Colonic mucosa (tissue), 4 donors: ENCODE measurements at regions not wholly inside any gene's neighbourhood (a gene's known extent, or its start where the extent isn't known, plus 50 kb on each side); places are given as distances from the start of the nearest gene placed in this dataset.

Source experiments
- DNase-seq: peaks from one replicate; pipeline ENCODE4 v3.0.0-alpha.2; 2020
- H3K27ac ChIP-seq: fragments of 200-600 bp; one replicate; pipeline ENCODE4 v1.8.0; 2021
- H3K27me3 ChIP-seq: fragments of 200-600 bp; one replicate; pipeline ENCODE4 v1.8.0; 2021
- H3K36me3 ChIP-seq: fragments of 200-600 bp; one replicate; pipeline ENCODE4 v1.8.0; 2021
- H3K4me1 ChIP-seq: fragments of 200-600 bp; one replicate; pipeline ENCODE4 v1.8.0; 2021; ENCODE audit warnings: mild to moderate bottlenecking
- H3K4me3 ChIP-seq: fragments of 200-600 bp; one replicate; pipeline ENCODE4 v1.8.0; 2021
- H3K9ac ChIP-seq, 2 donors: one replicate each; pipeline ENCODE4 v1.7.0; 2013; ENCODE audit warnings: control low read depth in 2 of 2, low read depth in 2 of 2, low read length in 2 of 2
- H3K9me3 ChIP-seq: fragments of 200-600 bp; one replicate; pipeline ENCODE4 v1.8.0; 2021
- intact Hi-C: fragments of 100-400 bp; cut with DNase I; formaldehyde crosslinking; loops from one replicate; pipeline ENCODE4 v1.14.1; 2022
- TF ChIP-seq, protein P1 (sequence below): fragments of 200-600 bp; IDR thresholded peaks from one replicate; pipeline ENCODE4 v1.8.0; 2022; ENCODE audit warnings: antibody characterized with exemption, mild to moderate bottlenecking
- donor health status: healthy.
- donor health status: DM: no; HTN: no; CAD: no.
- donor health status: DM: no; HTN: no; CAD: no.

DNA sequence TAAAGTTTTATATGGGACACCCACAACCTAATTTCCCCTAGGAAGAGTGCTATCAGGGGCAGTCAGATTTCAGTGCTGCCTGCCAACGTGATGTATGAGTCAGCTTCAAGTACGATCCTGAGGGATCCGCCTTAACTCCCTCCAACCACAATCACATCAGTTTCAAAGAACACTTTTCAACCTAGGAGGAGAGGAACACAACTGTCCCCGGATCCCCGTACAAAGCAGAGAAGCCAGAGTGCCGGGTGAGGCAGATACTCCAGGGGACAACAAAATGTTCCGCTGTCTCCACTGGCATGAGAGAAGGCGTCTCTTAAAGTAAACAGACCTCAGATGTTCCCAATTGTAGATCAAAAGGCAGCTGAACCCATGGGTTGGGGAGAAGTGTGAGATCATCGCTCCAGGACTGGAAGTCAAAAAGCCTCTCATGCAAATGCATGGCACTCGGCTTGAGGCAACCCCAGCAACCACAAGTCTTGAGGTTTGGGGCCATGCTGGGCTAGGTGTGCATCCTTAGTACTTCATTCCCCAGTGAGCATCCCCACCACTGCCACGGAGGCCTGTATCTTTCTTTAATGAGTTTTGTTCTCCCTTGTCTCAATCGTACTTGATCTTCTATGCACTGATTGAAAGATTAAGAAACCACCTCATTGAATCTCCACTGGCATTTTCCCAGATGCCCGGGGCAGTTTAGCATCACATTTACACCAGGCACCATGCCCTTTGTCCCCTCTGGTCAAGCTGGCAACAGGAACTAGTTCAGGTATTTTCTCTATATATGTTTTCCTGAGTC lies 91.0 kb upstream of the CCBE1 start:
- no peak overlapping the region for H3K9ac ChIP-seq
- TF ChIP-seq, protein P1, sequence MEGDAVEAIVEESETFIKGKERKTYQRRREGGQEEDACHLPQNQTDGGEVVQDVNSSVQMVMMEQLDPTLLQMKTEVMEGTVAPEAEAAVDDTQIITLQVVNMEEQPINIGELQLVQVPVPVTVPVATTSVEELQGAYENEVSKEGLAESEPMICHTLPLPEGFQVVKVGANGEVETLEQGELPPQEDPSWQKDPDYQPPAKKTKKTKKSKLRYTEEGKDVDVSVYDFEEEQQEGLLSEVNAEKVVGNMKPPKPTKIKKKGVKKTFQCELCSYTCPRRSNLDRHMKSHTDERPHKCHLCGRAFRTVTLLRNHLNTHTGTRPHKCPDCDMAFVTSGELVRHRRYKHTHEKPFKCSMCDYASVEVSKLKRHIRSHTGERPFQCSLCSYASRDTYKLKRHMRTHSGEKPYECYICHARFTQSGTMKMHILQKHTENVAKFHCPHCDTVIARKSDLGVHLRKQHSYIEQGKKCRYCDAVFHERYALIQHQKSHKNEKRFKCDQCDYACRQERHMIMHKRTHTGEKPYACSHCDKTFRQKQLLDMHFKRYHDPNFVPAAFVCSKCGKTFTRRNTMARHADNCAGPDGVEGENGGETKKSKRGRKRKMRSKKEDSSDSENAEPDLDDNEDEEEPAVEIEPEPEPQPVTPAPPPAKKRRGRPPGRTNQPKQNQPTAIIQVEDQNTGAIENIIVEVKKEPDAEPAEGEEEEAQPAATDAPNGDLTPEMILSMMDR: no peak

DNA sequence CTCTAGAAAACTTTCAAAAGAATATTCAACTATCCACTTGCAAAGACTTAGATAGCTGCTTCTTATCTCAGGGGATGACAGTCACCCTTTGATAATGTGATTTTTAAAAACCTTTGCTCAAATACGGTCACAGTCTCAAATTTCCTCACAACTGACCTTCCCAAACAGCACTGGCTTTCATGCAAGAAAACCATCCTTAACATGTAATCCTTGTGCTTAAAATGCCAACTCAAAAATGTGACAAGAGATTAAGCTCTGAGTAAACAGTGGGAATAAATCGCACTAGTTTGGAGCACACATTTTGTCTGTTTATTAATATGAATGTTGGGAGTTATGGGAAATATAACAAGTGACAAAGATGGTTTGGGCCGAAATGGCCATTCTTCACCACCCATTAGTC lies 87.5 kb upstream of the CCBE1 start:
- no peak for DNase-seq
- no peaks in the 10 kb centered on the region for H3K9me3 ChIP-seq
- TF ChIP-seq, protein P1: no peak
- intact Hi-C loops: no loop called here
- no peak overlapping the region for H3K27ac ChIP-seq
- no peaks in the 10 kb centered on the region for H3K4me1 ChIP-seq
- no peaks in the 10 kb centered on the region for H3K36me3 ChIP-seq
- H3K9ac ChIP-seq: no peak overlapping the region
- no peak overlapping the region for H3K4me3 ChIP-seq
- no peaks in the 10 kb centered on the region for H3K27me3 ChIP-seq

More for the DNA sequence above, 91.0 kb upstream of the CCBE1 start:
- no peaks in the 10 kb centered on the region for H3K27me3 ChIP-seq
- H3K27ac ChIP-seq: no peak overlapping the region
- no peaks in the 10 kb centered on the region for H3K36me3 ChIP-seq
- H3K9me3 ChIP-seq: no peaks in the 10 kb centered on the region
- no peaks in the 10 kb centered on the region for H3K4me1 ChIP-seq
- no peak overlapping the region for H3K4me3 ChIP-seq
- intact Hi-C loops: no loop called here
- no peak for DNase-seq

DNA sequence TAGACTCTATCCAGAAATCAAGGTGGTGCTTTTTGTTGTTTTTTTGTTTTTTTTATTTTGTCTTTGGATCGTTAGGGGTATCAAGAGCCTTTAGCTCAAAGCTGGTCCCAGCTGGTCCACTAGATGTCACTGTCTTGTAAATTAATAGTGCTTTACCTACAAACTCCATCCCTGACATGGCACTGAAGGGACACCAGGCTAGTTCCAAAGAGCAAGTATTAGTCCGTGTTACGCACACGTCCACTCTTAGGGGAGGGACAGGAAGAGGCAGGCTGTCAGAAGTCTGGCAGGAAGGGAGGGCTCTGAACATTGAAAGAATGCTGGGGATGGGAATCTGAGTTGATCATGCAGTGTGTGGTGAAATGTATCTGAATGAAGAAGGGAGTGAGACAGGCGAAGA lies 85.9 kb upstream of the CCBE1 start:
- TF ChIP-seq, protein P1: no peak
- no peak overlapping the region for H3K27ac ChIP-seq
- H3K27me3 ChIP-seq: no peaks in the 10 kb centered on the region
- H3K9ac ChIP-seq: no peak overlapping the region
- no peak for DNase-seq
- no peaks in the 10 kb centered on the region for H3K36me3 ChIP-seq
- no peaks in the 10 kb centered on the region for H3K9me3 ChIP-seq
- no peak overlapping the region for H3K4me3 ChIP-seq
- intact Hi-C loops: no loop called here
- no peaks in the 10 kb centered on the region for H3K4me1 ChIP-seq

DNA sequence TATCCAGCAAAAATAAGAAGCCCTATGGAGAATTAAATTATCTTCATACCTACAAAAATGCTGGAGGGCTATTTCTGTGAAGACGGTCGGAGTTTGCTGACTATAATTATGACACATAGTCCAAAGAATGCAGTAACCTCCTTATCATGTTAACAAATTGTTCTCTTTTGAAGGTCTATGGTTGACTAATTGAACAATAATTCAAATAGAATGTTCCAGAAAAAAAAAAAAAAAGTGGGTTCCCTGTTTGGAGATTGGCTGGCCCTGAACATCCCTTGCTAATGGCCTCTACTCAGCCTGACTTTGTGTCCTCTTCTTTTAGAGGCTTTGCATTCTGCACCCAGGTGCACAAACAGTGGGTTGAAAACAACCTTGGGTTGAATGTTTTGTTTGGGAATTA lies 82.8 kb upstream of the CCBE1 start:
- no peaks in the 10 kb centered on the region for H3K27me3 ChIP-seq
- no peak for DNase-seq
- no peak overlapping the region for H3K27ac ChIP-seq
- intact Hi-C loops: no loop called here
- no peaks in the 10 kb centered on the region for H3K4me1 ChIP-seq
- TF ChIP-seq, protein P1: no peak
- no peak overlapping the region for H3K4me3 ChIP-seq
- H3K9me3 ChIP-seq: no peaks in the 10 kb centered on the region
- no peak overlapping the region for H3K9ac ChIP-seq
- no peaks in the 10 kb centered on the region for H3K36me3 ChIP-seq

DNA sequence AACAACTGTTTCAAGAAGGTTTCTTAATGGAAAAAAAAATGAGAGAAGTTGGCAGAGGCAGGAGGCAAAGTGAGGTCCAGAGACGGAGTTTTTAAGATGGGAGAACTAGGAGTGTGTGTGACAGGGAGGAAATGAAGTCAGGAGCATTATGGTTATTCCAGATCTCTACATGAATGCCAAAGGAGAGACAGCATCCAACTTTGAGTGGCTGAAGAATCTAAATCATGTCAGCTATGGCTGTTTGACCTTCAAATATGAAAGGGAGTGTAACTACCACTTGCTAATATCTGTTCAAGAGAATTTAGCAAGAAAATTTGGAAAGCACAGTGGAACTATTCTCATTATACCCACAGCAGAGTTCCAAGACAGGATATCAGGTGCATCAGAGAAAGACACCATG lies 81.2 kb upstream of the CCBE1 start:
- H3K9ac ChIP-seq: no peak overlapping the region
- no peaks in the 10 kb centered on the region for H3K4me1 ChIP-seq
- no peaks in the 10 kb centered on the region for H3K27me3 ChIP-seq
- intact Hi-C loops: no loop called here
- H3K36me3 ChIP-seq: no peaks in the 10 kb centered on the region
- no peaks in the 10 kb centered on the region for H3K9me3 ChIP-seq
- no peak overlapping the region for H3K4me3 ChIP-seq
- no peak overlapping the region for H3K27ac ChIP-seq
- TF ChIP-seq, protein P1: no peak
- no peak for DNase-seq
